Activated CD8-positive, alpha-beta memory T cell treated with anti-CD3 and anti-CD28 coated beads, Interleukin-2, amount 10 ng/mL, durations not matched to agents 7 days and 5 days (primary cell): ENCODE measurements at regions not wholly inside any gene's neighbourhood (a gene's known extent, or its start where the extent isn't known, plus 50 kb on each side); places are given as distances from the start of the nearest gene placed in this dataset.

ENCODE experiments used
- ATAC-seq: fragments of 150-1000 bp; cut with Tn5 transposase; one replicate; pipeline ENCODE4 v1.10.0; 2021; ENCODE audit warnings: moderate library complexity
- CTCF ChIA-PET: fragments of 350-600 bp; sonication (Branson Sonifier 250); formaldehyde crosslinking; loops from one replicate; lab custom pipeline; 2021; ENCODE audit warnings: antibody characterized with exemption; lab: Charles Lee
- DNase-seq: peaks from one replicate; pipeline ENCODE4 v3.0.0-alpha.2; 2020
- H3K27ac Mint-ChIP-seq: one replicate; pipeline ENCODE4 v1.8.0; 2021; ENCODE audit warnings: mild to moderate bottlenecking, mixed read lengths
- H3K27me3 Mint-ChIP-seq: one replicate; pipeline ENCODE4 v1.8.0; 2021; ENCODE audit warnings: mixed read lengths
- H3K36me3 Mint-ChIP-seq: one replicate; pipeline ENCODE4 v1.8.0; 2021; ENCODE audit warnings: mild to moderate bottlenecking, mixed read lengths
- H3K4me1 Mint-ChIP-seq: one replicate; pipeline ENCODE4 v1.8.0; 2021; ENCODE audit warnings: mixed read lengths
- H3K4me3 Mint-ChIP-seq: one replicate; pipeline ENCODE4 v1.8.0; 2021; ENCODE audit warnings: mild to moderate bottlenecking, moderate library complexity, mixed read lengths
- H3K9me3 Mint-ChIP-seq: one replicate; pipeline ENCODE4 v1.8.0; 2022; ENCODE audit warnings: low read depth, mixed read lengths

DNA sequence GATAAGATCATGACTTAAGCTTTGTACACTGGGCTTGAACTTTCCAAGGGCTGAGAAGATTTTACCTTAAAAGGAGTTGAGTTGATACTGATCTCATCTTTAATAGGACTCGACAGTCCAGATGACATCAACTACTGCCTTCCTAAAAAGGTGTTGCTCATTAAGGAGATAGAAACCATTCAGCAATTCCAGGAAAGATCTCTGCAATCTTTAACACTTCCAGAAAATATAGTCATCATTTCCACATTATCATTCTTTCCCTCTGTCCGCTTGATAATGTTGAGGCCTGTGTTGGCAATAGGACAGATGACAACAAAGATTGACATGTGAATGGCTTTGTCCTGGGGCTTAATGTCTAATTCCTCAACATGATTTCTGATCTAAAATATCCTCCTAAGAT, 145.4 kb upstream of the C1orf21 start:
- Mint-ChIP-seq H3K4me1 (no peaks in the 10 kb centered on the region), H3K4me3 (no peak overlapping the region), H3K27ac (no peak overlapping the region), H3K9me3 (no peaks in the 10 kb centered on the region), H3K36me3 (no peaks in the 10 kb centered on the region), H3K27me3 (peaks cover 15% of the 10 kb centered on the region)
- DNase-seq (no peak), ATAC-seq (no peak)
- CTCF ChIA-PET, result no interaction called here

DNA sequence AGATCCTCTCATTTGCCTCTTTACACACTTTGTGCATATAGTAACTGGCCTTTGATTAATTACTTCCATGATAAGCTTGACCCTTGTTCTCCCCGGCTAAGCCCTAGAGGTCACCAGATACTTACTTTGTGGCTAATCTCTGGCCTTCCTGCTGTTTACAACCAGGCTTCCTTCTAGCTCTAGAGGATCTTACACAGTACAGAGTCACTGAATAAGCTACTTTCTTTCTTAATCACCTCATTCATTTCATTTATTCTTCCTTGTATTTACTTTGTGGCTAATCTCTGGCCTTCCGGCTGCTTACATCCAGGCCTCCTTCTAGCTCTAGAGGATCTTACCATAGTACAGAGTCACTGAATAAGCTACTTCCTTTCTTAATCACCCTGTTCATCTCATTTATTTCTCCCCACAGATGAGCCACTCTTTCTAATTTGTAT, 144.3 kb upstream of the C1orf21 start:
- DNase-seq (no peak), ATAC-seq (no peak)
- Mint-ChIP-seq H3K36me3 (no peaks in the 10 kb centered on the region), H3K4me3 (no peak overlapping the region), H3K27me3 (peaks cover 20% of the 10 kb centered on the region), H3K27ac (no peak overlapping the region), H3K4me1 (no peaks in the 10 kb centered on the region), H3K9me3 (no peaks in the 10 kb centered on the region)
- CTCF ChIA-PET, result no interaction called here

DNA sequence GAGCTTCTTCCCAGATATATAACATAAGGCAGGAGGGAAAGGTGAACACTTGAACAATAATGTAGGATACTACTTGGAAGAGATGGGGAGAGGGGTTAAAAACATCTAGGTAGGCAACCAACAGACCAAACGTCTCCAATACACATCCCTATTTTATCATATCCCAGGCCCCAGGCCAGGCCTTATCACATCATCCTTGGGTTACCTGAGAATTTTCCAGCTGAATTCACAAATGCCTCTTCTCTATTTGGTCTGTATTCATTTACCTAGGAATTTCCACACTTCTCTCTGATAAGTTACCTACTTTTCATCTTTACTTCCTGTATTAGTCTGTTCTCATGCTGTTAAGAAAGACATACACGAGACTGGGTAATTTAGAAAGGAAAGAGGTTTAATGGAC, 141.9 kb upstream of the C1orf21 start:
- CTCF ChIA-PET, result no interaction called here
- peaks cover 32% of the 10 kb centered on the region for H3K27me3 Mint-ChIP-seq
- DNase-seq (no peak), ATAC-seq (no peak)
- H3K27ac Mint-ChIP-seq, result no peak overlapping the region
- H3K36me3 Mint-ChIP-seq, result no peaks in the 10 kb centered on the region
- no peaks in the 10 kb centered on the region for H3K9me3 Mint-ChIP-seq
- H3K4me3 Mint-ChIP-seq, result no peak overlapping the region
- H3K4me1 Mint-ChIP-seq, result no peaks in the 10 kb centered on the region

DNA sequence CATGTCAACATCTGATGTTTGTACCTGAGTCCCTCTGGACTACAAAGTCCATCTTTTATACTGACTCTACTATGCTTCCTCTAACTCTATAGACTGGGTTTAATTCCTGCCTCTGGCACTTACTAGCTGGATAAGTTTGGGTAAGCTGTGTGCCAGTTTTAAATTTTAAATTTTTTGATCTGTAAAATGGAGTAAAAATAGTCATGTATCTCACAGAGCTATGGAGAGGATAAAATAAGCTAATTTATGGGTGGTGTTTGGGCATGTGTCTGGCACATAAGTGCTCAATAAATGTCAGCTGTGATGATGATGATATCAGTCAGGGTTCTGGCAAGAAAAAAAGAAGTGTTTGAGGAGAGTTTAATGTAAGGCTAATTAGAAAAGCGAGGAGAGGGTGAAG, 139.2 kb upstream of the C1orf21 start:
- no peak for ATAC-seq
- no peak overlapping the region for H3K4me3 Mint-ChIP-seq

DNA sequence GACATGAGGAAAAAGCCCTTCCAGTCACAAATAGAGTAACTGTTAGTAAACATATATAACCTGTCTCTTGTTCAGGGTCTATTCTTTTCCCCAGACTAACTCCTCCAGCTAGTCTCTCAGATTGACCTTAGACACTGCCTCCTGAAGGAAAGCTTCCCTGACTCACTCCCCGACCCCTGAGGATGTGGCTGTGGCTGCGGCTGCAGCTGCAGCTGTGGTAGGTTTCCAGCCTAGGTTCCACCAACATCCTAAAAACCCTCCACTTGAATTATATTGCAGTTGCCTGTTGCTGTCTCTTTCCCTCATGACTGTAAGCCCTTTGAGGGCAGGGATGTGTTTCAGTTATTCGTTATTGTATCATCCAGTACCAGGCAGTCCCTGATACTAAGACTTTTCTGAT, 132.9 kb upstream of the C1orf21 start:
- no peak for ATAC-seq
- Mint-ChIP-seq H3K9me3 (no peaks in the 10 kb centered on the region), H3K27me3 (peaks cover 13% of the 10 kb centered on the region), H3K36me3 (no peaks in the 10 kb centered on the region), H3K27ac (no peak overlapping the region), H3K4me1 (no peaks in the 10 kb centered on the region), H3K4me3 (no peak overlapping the region)
- CTCF ChIA-PET, result no interaction called here
- no peak for DNase-seq

More for the DNA sequence above, 139.2 kb upstream of the C1orf21 start:
- CTCF ChIA-PET, result interaction anchor here (1.3 kb wide), 1 partner anchor 12 kb away, joined by 3 read pairs; no protein-coding TSS in a partner anchor
- H3K36me3 Mint-ChIP-seq, result no peaks in the 10 kb centered on the region
- no peaks in the 10 kb centered on the region for H3K4me1 Mint-ChIP-seq
- peaks cover 35% of the 10 kb centered on the region for H3K27me3 Mint-ChIP-seq
- DNase-seq, result no peak
- no peaks in the 10 kb centered on the region for H3K9me3 Mint-ChIP-seq
- no peak overlapping the region for H3K27ac Mint-ChIP-seq

DNA sequence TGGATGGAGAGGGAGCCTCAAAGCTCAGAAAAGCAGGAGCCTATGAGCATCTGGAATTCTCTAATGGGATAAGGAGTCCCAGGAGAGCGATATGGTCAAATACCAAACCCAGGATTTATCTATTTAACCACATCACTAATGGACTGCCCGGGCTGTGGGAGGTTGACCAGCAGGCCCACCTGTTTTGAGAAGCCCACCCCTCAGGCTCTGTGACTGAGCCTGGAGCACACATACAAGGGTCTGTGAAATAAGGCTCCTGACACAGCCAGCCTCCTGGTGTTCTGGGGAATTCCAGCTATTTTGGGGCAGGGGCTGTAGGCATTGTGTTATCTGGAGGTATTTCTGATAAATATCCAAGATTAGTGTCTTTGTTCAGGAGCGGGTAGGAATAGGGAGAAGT, 132.0 kb upstream of the C1orf21 start:
- Mint-ChIP-seq H3K36me3 (no peaks in the 10 kb centered on the region), H3K27me3 (peaks cover 9% of the 10 kb centered on the region), H3K9me3 (no peaks in the 10 kb centered on the region), H3K4me3 (no peak overlapping the region), H3K4me1 (no peaks in the 10 kb centered on the region), H3K27ac (no peak overlapping the region)
- ATAC-seq (no peak), DNase-seq (no peak)
- CTCF ChIA-PET, result no interaction called here

DNA sequence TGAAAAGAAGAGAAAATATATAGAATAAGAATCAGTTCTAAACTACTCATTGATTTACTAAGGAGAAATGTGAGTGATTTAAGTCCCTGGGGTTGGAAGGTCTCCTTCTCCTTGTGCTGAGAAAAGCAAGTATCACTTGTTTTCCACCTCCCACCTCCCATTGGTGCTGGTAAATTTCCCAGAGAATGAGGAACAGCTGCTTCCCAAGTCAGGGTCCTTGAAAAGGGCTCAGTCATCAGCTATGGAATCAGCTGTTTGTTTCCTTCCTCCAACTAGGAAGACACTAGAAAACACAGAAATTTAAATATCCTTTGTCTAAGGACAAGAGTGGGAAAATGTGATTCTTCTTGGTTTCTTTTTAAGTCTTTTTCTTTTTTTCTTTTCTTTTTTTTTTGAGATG, 131.3 kb upstream of the C1orf21 start:
- DNase-seq (no peak), ATAC-seq (no peak)
- Mint-ChIP-seq H3K36me3 (no peaks in the 10 kb centered on the region), H3K4me3 (no peak overlapping the region), H3K27me3 (peaks cover 10% of the 10 kb centered on the region), H3K4me1 (no peaks in the 10 kb centered on the region), H3K9me3 (no peaks in the 10 kb centered on the region), H3K27ac (no peak overlapping the region)
- CTCF ChIA-PET, result no interaction called here

DNA sequence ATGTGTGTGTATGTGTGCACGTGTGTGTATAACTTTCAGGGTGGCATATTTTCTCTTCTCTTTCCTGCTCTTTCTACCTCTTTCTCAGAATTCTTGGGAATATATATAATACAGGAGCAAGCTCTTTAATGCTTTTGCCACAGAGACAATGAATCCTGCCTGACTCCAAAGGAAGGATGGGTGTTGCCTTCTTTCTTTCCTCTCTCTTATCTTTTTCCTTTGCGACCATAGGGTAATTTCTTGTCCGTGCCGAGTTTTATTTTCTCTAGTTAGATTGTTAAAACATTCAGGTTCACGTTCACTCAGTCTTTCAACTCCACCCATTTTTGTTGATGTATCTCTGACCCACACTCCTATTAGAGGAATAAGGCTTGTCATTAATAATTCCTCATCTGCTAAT, 129.0 kb upstream of the C1orf21 start:
- CTCF ChIA-PET, result no interaction called here
- ATAC-seq (no peak), DNase-seq (no peak)
- H3K4me3 Mint-ChIP-seq, result no peak overlapping the region
- no peaks in the 10 kb centered on the region for H3K36me3 Mint-ChIP-seq
- no peaks in the 10 kb centered on the region for H3K9me3 Mint-ChIP-seq
- H3K27me3 Mint-ChIP-seq, result peaks cover 16% of the 10 kb centered on the region
- no peaks in the 10 kb centered on the region for H3K4me1 Mint-ChIP-seq
- no peak overlapping the region for H3K27ac Mint-ChIP-seq

DNA sequence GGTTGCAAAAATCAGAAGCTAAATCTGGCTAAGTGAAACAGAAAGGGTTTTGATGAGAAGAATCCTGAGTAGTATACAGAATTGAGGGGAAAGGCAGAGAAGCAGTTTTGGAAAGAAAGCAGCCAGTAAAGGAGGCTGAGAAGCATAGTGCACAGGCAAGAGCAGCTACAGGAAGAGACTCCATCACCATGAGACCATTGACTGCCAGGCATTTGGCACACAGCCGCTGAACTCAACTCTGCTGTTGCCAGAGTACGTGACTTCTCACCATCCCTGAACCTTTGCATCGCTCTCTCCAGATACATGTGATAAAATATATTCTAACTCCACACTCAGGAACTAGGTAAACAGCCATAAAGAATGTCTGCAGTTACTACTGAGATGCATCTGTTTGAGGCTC, 128.3 kb upstream of the C1orf21 start:
- H3K27ac Mint-ChIP-seq, result no peak overlapping the region
- ATAC-seq, result no peak
- DNase-seq, result no peak
- peaks cover 16% of the 10 kb centered on the region for H3K27me3 Mint-ChIP-seq
- no peaks in the 10 kb centered on the region for H3K9me3 Mint-ChIP-seq
- no peaks in the 10 kb centered on the region for H3K4me1 Mint-ChIP-seq
- no peaks in the 10 kb centered on the region for H3K36me3 Mint-ChIP-seq
- CTCF ChIA-PET, result no interaction called here
- H3K4me3 Mint-ChIP-seq, result no peak overlapping the region

DNA sequence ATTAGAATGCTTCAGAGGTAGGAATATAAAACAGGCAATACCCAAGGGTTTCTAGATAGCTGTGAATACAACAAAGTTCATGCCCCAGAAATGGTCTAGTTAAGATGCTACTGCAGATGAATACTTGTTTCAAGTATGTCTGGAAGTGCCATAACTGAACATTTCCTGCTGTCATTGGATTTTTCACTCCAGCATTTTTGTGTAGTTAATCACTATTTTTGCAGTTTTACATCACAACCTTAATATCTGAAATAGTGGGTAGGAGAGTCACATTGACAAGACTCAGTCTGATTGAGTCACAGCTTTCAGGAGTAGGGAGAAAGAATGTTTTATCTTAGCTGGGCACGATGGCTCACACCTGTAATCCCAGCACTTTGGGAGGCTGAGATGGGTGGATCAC, 126.4 kb upstream of the C1orf21 start:
- ATAC-seq (no peak), DNase-seq (no peak)
- peaks cover 26% of the 10 kb centered on the region for H3K27me3 Mint-ChIP-seq
- no peaks in the 10 kb centered on the region for H3K36me3 Mint-ChIP-seq
- H3K4me1 Mint-ChIP-seq, result no peaks in the 10 kb centered on the region
- H3K27ac Mint-ChIP-seq, result no peak overlapping the region
- no peaks in the 10 kb centered on the region for H3K9me3 Mint-ChIP-seq
- CTCF ChIA-PET, result interaction anchor here (1.5 kb wide), 1 partner anchor 11 kb away, joined by 4 read pairs; no protein-coding TSS in a partner anchor
- no peak overlapping the region for H3K4me3 Mint-ChIP-seq

DNA sequence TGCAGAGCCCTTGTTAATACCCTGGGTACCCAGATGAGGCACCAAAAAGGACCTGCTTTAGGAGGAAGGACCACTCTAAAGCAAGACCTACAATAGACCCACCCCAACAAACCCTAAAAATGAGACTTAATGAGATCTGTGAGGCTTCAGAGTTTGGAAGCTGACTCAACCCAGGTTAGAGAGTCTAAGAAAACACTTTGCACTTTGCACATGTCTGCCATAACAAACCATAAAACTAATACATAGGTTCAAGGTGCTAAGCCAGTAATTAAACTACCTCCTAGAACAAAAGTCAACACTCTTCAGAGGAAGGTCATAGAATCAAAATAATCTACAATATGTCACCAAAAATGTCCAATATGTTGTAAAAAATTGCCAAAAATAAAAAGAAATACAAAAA, 124.7 kb upstream of the C1orf21 start:
- Mint-ChIP-seq H3K4me1 (no peaks in the 10 kb centered on the region), H3K27ac (no peak overlapping the region), H3K36me3 (no peaks in the 10 kb centered on the region), H3K9me3 (no peaks in the 10 kb centered on the region), H3K4me3 (no peak overlapping the region), H3K27me3 (peaks cover 20% of the 10 kb centered on the region)
- ATAC-seq (no peak), DNase-seq (no peak)
- CTCF ChIA-PET, result no interaction called here

DNA sequence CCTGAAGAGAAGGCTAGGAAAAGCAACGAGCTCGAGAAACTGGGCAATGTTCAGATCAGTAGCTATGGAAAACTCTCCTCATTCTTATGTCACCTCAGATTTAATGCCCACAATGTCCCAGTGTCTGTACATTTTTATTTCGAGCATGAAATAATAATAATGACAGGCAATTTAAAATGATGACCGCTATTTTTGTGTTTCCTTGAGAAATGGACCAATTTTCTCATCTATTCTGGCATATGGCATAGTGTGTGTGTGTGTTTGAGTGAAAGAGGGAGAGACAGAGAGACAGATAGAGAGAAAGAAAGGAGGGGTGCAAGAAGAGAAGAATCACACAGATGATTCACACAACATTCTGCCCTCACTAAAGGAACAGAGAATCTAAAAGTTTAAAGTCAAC, 119.1 kb upstream of the C1orf21 start:
- Mint-ChIP-seq H3K27ac (no peak overlapping the region), H3K9me3 (no peaks in the 10 kb centered on the region), H3K27me3 (peaks cover 20% of the 10 kb centered on the region), H3K4me1 (no peaks in the 10 kb centered on the region), H3K36me3 (no peaks in the 10 kb centered on the region), H3K4me3 (no peak overlapping the region)
- ATAC-seq (no peak), DNase-seq (no peak)
- CTCF ChIA-PET, result no interaction called here

DNA sequence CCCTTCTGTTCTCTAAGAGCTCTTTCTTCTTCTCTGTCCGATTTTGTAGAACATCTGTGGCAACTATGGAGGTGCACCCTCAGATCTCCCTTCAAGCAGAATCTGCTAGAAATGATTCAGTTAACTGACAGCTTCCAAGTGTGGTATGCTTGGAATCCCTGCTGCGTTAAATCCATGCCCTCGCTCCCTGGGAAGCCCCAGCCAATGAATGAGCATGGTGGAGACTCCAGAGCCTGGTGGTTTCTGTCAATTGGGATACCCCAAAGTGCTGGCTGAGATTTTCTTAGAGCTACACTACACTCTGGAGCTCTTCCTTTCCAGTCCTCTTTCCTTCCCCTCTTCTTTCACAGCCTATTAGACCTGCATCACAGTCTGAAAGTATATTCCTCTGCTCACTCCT, 116.3 kb upstream of the C1orf21 start:
- no peaks in the 10 kb centered on the region for H3K4me1 Mint-ChIP-seq
- CTCF ChIA-PET, result interaction anchor here (1.9 kb wide), 1 partner anchor 10 kb away, joined by 4 read pairs; no protein-coding TSS in a partner anchor
- peaks cover 17% of the 10 kb centered on the region for H3K27me3 Mint-ChIP-seq
- no peak for DNase-seq
- no peak overlapping the region for H3K27ac Mint-ChIP-seq
- no peak overlapping the region for H3K4me3 Mint-ChIP-seq
- no peaks in the 10 kb centered on the region for H3K36me3 Mint-ChIP-seq
- no peak for ATAC-seq
- H3K9me3 Mint-ChIP-seq, result no peaks in the 10 kb centered on the region

DNA sequence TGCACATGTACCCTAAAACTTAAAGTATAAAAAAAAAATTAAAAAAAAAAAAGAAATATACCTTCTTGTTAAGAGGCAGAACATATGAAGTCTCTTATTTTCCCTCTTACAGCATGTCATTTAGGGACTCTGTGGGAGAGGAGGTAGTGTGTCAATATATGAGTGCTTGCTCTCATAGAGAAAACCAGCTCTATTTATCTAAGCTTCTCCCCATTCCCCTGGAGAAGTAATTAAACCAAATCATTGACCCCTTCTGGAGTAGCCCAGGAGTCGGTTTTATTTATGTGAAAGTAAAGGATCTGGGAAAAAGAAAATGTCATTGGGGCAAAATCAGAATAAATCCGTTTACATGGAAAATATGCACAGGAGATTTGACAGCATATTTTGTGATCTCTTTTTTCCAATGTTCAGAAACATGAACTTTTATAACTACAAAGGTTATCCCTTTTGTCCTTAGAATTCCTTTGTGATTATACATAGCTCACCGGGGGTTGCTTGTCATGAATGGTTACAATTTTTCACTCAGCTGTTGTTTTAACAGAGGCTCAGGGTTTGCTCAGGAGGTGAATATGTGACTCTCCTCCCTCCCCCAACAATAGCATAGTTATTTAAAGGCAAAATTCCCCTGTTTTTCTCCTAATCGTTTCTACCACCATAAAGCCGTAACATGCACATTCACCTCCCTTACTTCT, 114.5 kb upstream of the C1orf21 start:
- no peak overlapping the region for H3K4me3 Mint-ChIP-seq
- H3K4me1 Mint-ChIP-seq, result no peaks in the 10 kb centered on the region
- H3K27me3 Mint-ChIP-seq, result peaks cover 23% of the 10 kb centered on the region
- no peaks in the 10 kb centered on the region for H3K9me3 Mint-ChIP-seq
- no peaks in the 10 kb centered on the region for H3K36me3 Mint-ChIP-seq
- ATAC-seq (no peak), DNase-seq (no peak)
- no peak overlapping the region for H3K27ac Mint-ChIP-seq
- CTCF ChIA-PET, result interaction anchor here (1.4 to 1.9 kb wide), 2 partner anchors 12 to 16 kb away, joined by 3 to 4 read pairs; no protein-coding TSS in a partner anchor
